Hepatocyte (in vitro differentiated cells): ENCODE measurements at regions not wholly inside any gene's neighbourhood (a gene's known extent, or its start where the extent isn't known, plus 50 kb on each side); places are given as distances from the start of the nearest gene placed in this dataset.

ENCODE experiments used
- DNase-seq: peaks from one replicate; pipeline ENCODE4 v3.0.0-alpha.2; 2016; ENCODE audit warnings: low spot score
- H2AFZ ChIP-seq: fragments of 200-600 bp; sonication (generic); 2 replicates; pipeline ENCODE4 v1.6.0; 2016; ENCODE audit warnings: antibody characterized with exemption, mild to moderate bottlenecking
- H3K27ac ChIP-seq: fragments of 200-600 bp; sonication (generic); 2 replicates; pipeline ENCODE4 v1.5.1; 2016; ENCODE audit warnings: mild to moderate bottlenecking
- H3K27me3 ChIP-seq: fragments of 200-600 bp; sonication (generic); 2 replicates; pipeline ENCODE4 v1.6.1; 2016
- H3K36me3 ChIP-seq: fragments of 200-600 bp; sonication (generic); replicated peaks from 2 replicates; pipeline ENCODE4 v1.5.1; 2016; ENCODE audit warnings: low read depth; ENCODE audit not compliant: insufficient read depth
- H3K4me1 ChIP-seq: fragments of 200-600 bp; sonication (generic); 2 replicates; pipeline ENCODE4 v1.5.1; 2016; ENCODE audit warnings: mild to moderate bottlenecking, moderate library complexity; ENCODE audit not compliant: insufficient read depth
- H3K4me2 ChIP-seq: fragments of 200-600 bp; sonication (generic); 2 replicates; pipeline ENCODE4 v1.6.0; 2016
- H3K4me3 ChIP-seq: fragments of 200-600 bp; sonication (generic); 2 replicates; pipeline ENCODE4 v1.5.1; 2016; ENCODE audit warnings: mild to moderate bottlenecking
- H3K79me2 ChIP-seq: fragments of 200-600 bp; sonication (generic); 2 replicates; pipeline ENCODE4 v1.6.0; 2017; ENCODE audit warnings: mild to moderate bottlenecking
- H3K9me2 ChIP-seq: fragments of 200-600 bp; sonication (generic); replicated peaks from 2 replicates; pipeline ENCODE4 v1.6.0; 2017; ENCODE audit warnings: mild to moderate bottlenecking; ENCODE audit not compliant: insufficient read depth
- H3K9me3 ChIP-seq: fragments of 200-600 bp; sonication (generic); 2 replicates; pipeline ENCODE4 v1.5.1; 2016; ENCODE audit warnings: low read depth, mild to moderate bottlenecking
- H4K20me1 ChIP-seq: fragments of 200-600 bp; sonication (generic); 2 replicates; pipeline ENCODE4 v1.6.0; 2016; ENCODE audit warnings: mild to moderate bottlenecking; ENCODE audit not compliant: insufficient read depth, poor library complexity, severe bottlenecking
- CTCF ChIP-seq: fragments of 200-600 bp; sonication (generic); IDR thresholded peaks from 2 replicates; pipeline ENCODE4 v1.5.1; 2016; ENCODE audit warnings: antibody characterized with exemption, mild to moderate bottlenecking; ENCODE audit not compliant: poor library complexity
- EZH2 ChIP-seq: fragments of 200-600 bp; sonication (generic); IDR thresholded peaks from 2 replicates; pipeline ENCODE4 v1.6.1; 2016; ENCODE audit warnings: antibody characterized with exemption, mild to moderate bottlenecking, borderline replicate concordance
- EZH2phosphoT487 ChIP-seq: fragments of 200-600 bp; sonication (generic); IDR thresholded peaks from one replicate; pipeline ENCODE4 v1.6.1; 2018; ENCODE audit warnings: antibody characterized with exemption, mild to moderate bottlenecking, low read depth, moderate library complexity; ENCODE audit not compliant: unreplicated experiment, severe bottlenecking
- WGBS: methylation state at CpG from one replicate; pipeline ENCODE4 v1.1.6; 2016; ENCODE audit warnings: low lambda C conversion rate; ENCODE audit errors: missing lambda C conversion rate; 5-methylcytosine and 5-hydroxymethylcytosine counted together

DNA sequence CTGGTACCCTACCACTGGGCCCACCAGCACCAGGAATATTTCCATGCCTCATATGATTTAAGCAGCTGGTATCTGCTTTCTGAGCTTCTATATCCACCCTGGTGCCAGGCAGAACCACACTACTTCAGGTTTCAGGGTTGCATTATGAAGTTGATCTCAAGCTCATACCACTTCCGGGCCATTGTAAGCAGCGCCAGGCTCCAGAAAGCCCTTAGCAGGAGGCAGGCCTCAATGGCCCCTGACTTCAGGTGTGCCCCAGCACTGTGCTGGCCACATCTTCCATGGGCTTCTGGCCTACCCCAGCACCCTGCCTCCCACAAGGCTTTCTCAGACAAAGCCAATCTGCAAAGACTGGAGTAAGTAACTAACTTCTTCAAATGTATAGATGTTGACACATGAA lies 391.3 kb upstream of the GRM3 start:
- no peaks in the 10 kb centered on the region for H3K9me2 ChIP-seq
- no peaks in the 10 kb centered on the region for H3K9me3 ChIP-seq
- no peaks in the 10 kb centered on the region for H4K20me1 ChIP-seq
- H3K27me3 ChIP-seq: no peaks in the 10 kb centered on the region
- H2AFZ ChIP-seq: no peak overlapping the region
- no peak overlapping the region for H3K27ac ChIP-seq
- no peaks in the 10 kb centered on the region for H3K4me1 ChIP-seq
- no peak overlapping the region for H3K4me3 ChIP-seq
- DNase-seq: no peak
- no peaks in the 10 kb centered on the region for H3K79me2 ChIP-seq
- H3K36me3 ChIP-seq: no peaks in the 10 kb centered on the region
- 97% methylated on average over 2 of the region's 2 CpGs for WGBS
- TF ChIP-seq CTCF: no peak
- TF ChIP-seq EZH2: no peak
- no peak for TF ChIP-seq EZH2phosphoT487
- no peak overlapping the region for H3K4me2 ChIP-seq

- Histone ChIP-seq H3K4me2 (no peak overlapping the region), H3K27ac (no peak overlapping the region), H3K9me2 (no peaks in the 10 kb centered on the region), H2AFZ (no peak overlapping the region), H4K20me1 (no peaks in the 10 kb centered on the region), H3K27me3 (no peaks in the 10 kb centered on the region), H3K9me3 (no peaks in the 10 kb centered on the region), H3K79me2 (no peaks in the 10 kb centered on the region), H3K4me3 (no peak overlapping the region), H3K36me3 (no peaks in the 10 kb centered on the region), H3K4me1 (no peaks in the 10 kb centered on the region)
- WGBS: 84% methylated on average over 1 of the region's 1 CpG
- DNase-seq: no peak
- TF ChIP-seq CTCF: no peak
- no peak for TF ChIP-seq EZH2
- TF ChIP-seq EZH2phosphoT487: no peak
Observed at GRCh38 chr7:86248977-86249376, 394.7 kb upstream of the GRM3 start.

GRCh38 chr7:86243171-86243570 lies 400.5 kb upstream of the GRM3 start:
- no peaks in the 10 kb centered on the region for H4K20me1 ChIP-seq
- no peaks in the 10 kb centered on the region for H3K4me1 ChIP-seq
- H3K4me2 ChIP-seq: no peak overlapping the region
- no peak for DNase-seq
- H3K27me3 ChIP-seq: no peaks in the 10 kb centered on the region
- H3K79me2 ChIP-seq: no peaks in the 10 kb centered on the region
- H3K4me3 ChIP-seq: no peak overlapping the region
- no peaks in the 10 kb centered on the region for H3K36me3 ChIP-seq
- no peaks in the 10 kb centered on the region for H3K9me3 ChIP-seq
- TF ChIP-seq EZH2 (no peak), CTCF (no peak), EZH2phosphoT487 (no peak)
- no peaks in the 10 kb centered on the region for H3K9me2 ChIP-seq
- H2AFZ ChIP-seq: no peak overlapping the region
- no peak overlapping the region for H3K27ac ChIP-seq
- WGBS: 55% methylated on average over 1 of the region's 1 CpG

DNA sequence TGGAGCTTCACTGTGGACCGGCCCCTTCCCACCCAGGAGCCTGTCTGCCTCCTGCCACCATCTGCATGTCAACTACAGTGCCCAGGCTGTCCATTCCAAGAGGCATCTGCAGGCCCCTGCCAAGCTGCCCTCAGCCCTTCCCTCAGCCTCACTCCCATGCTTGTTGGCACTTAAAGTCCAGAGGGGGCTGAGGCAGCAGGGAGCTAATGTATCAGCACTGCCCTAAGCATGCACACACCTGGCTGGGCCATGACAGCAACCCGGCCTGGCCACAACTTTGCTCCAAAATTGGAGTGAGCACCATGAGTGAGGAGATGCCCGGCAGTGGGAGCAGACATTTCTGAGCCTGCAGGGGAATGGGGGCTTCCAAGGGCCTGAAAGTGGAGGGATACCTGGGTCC lies 417.5 kb upstream of the GRM3 start:
- Histone ChIP-seq H4K20me1 (no peaks in the 10 kb centered on the region), H3K27ac (no peak overlapping the region), H3K4me1 (no peaks in the 10 kb centered on the region), H3K36me3 (no peaks in the 10 kb centered on the region), H3K4me2 (no peak overlapping the region), H2AFZ (no peak overlapping the region), H3K27me3 (no peaks in the 10 kb centered on the region), H3K4me3 (no peak overlapping the region), H3K9me3 (no peaks in the 10 kb centered on the region), H3K79me2 (no peaks in the 10 kb centered on the region), H3K9me2 (no peaks in the 10 kb centered on the region)
- no peak for TF ChIP-seq CTCF
- TF ChIP-seq EZH2phosphoT487: no peak
- TF ChIP-seq EZH2: no peak
- no peak for DNase-seq
- 92% methylated on average over 3 of the region's 3 CpGs for WGBS
